WTC11 (cell line): ENCODE measurements at regions not wholly inside any gene's neighbourhood (a gene's known extent, or its start where the extent isn't known, plus 50 kb on each side); places are given as distances from the start of the nearest gene placed in this dataset.

Source experiments
- ATAC-seq: fragments of 200-7000 bp; cut with Tn5 transposase; 2 replicates; pipeline ENCODE4 v1.10.0; 2021; ENCODE audit warnings: mild to moderate bottlenecking, moderate library complexity
- CTCF ChIA-PET: fragments of 300-600 bp; sonication (Branson Sonifier 250); formaldehyde crosslinking; loops from one replicate; lab custom pipeline; 2021; ENCODE audit warnings: antibody characterized with exemption; lab: Charles Lee
- POLR2A ChIA-PET: fragments of 350-600 bp; sonication (Branson Sonifier 250); formaldehyde crosslinking; loops from one replicate; lab custom pipeline; 2021; ENCODE audit warnings: antibody characterized with exemption; lab: Charles Lee
- DNase-seq: peaks from one replicate; pipeline ENCODE4 v3.0.0; 2021; ENCODE audit warnings: low spot score
- H3K27ac Mint-ChIP-seq: 2 replicates; pipeline ENCODE4 v1.8.0; 2021; ENCODE audit warnings: mixed read lengths
- H3K27me3 Mint-ChIP-seq: 2 replicates; pipeline ENCODE4 v1.8.0; 2021; ENCODE audit warnings: low read depth, mild to moderate bottlenecking, moderate library complexity, mixed read lengths
- H3K36me3 Mint-ChIP-seq: 2 replicates; pipeline ENCODE4 v1.8.0; 2021; ENCODE audit warnings: mixed read lengths
- H3K4me1 Mint-ChIP-seq: 2 replicates; pipeline ENCODE4 v1.8.0; 2022; ENCODE audit warnings: mixed read lengths
- H3K4me3 Mint-ChIP-seq: 2 replicates; pipeline ENCODE4 v1.8.0; 2021; ENCODE audit warnings: mild to moderate bottlenecking, moderate library complexity, mixed read lengths
- H3K9me3 Mint-ChIP-seq: 2 replicates; pipeline ENCODE4 v1.8.0; 2021; ENCODE audit warnings: mixed read lengths
- ATF1 ChIP-seq: sonication (generic); formaldehyde crosslinking; IDR thresholded peaks from 2 replicates; pipeline ENCODE4 v1.8.1; 2023; ENCODE audit warnings: mild to moderate bottlenecking, moderate library complexity, missing genetic modification reagents
- CREM ChIP-seq: sonication (generic); formaldehyde crosslinking; IDR thresholded peaks from 2 replicates; pipeline ENCODE4 v1.8.1; 2022; ENCODE audit warnings: mild to moderate bottlenecking, missing genetic modification reagents, moderate library complexity
- ESRRA ChIP-seq: sonication (generic); formaldehyde crosslinking; IDR thresholded peaks from 2 replicates; pipeline ENCODE4 v1.8.1; 2022; ENCODE audit warnings: mild to moderate bottlenecking, missing genetic modification reagents, borderline replicate concordance
- GABPB1 ChIP-seq: sonication (generic); formaldehyde crosslinking; IDR thresholded peaks from 2 replicates; pipeline ENCODE4 v1.8.1; 2023; ENCODE audit warnings: mild to moderate bottlenecking, missing genetic modification reagents
- HMGA2 ChIP-seq: fragments of 250-450 bp; sonication (Bioruptor Pico); IDR thresholded peaks from 2 replicates; pipeline ENCODE4 v1.4.0; 2021; ENCODE audit warnings: mild to moderate bottlenecking, moderate library complexity
- JUN ChIP-seq: sonication (generic); formaldehyde crosslinking; IDR thresholded peaks from 2 replicates; pipeline ENCODE4 v1.8.0; 2023; ENCODE audit warnings: mild to moderate bottlenecking, missing genetic modification reagents
- NFE2L1 ChIP-seq: sonication (generic); formaldehyde crosslinking; IDR thresholded peaks from 2 replicates; pipeline ENCODE4 v1.8.1; 2023; ENCODE audit warnings: missing genetic modification reagents
- NFYB ChIP-seq: sonication (generic); formaldehyde crosslinking; conservative IDR thresholded peaks from 2 replicates; pipeline ENCODE4 v1.8.0; 2022; ENCODE audit warnings: low read depth, missing genetic modification reagents
- TEAD4 ChIP-seq: sonication (generic); formaldehyde crosslinking; IDR thresholded peaks from 2 replicates; pipeline ENCODE4 v1.8.0; 2022; ENCODE audit warnings: mild to moderate bottlenecking, missing genetic modification reagents
- ZBTB43 ChIP-seq: sonication (generic); formaldehyde crosslinking; IDR thresholded peaks from 2 replicates; pipeline ENCODE4 v1.8.1; 2023; ENCODE audit warnings: mild to moderate bottlenecking, missing genetic modification reagents
- ZNF219 ChIP-seq: sonication (generic); formaldehyde crosslinking; IDR thresholded peaks from 2 replicates; pipeline ENCODE4 v1.8.0; 2023; ENCODE audit warnings: missing genetic modification reagents, mild to moderate bottlenecking, borderline replicate concordance
- ZNF317 ChIP-seq: sonication (generic); formaldehyde crosslinking; IDR thresholded peaks from 2 replicates; pipeline ENCODE4 v1.8.1; 2023; ENCODE audit warnings: low read depth, mild to moderate bottlenecking, moderate library complexity, missing genetic modification reagents, borderline replicate concordance
- ZNF671 ChIP-seq: fragments of 250-450 bp; sonication (Bioruptor Pico); IDR thresholded peaks from 2 replicates; pipeline ENCODE4 v1.8.0; 2021; ENCODE audit warnings: mild to moderate bottlenecking
- TF ChIP-seq, protein P1 (sequence below): fragments of 250-450 bp; sonication (Bioruptor Pico); IDR thresholded peaks from 2 replicates; pipeline ENCODE4 v1.9.0; 2021; ENCODE audit warnings: mild to moderate bottlenecking
- TF ChIP-seq, protein P2 (sequence below): sonication (generic); formaldehyde crosslinking; conservative IDR thresholded peaks from 2 replicates; pipeline ENCODE4 v1.8.1; 2022; ENCODE audit warnings: mild to moderate bottlenecking, missing genetic modification reagents
- TF ChIP-seq, protein P3 (sequence below): sonication (generic); formaldehyde crosslinking; IDR thresholded peaks from 2 replicates; pipeline ENCODE4 v1.8.1; 2023; ENCODE audit warnings: mild to moderate bottlenecking, missing genetic modification reagents
- TF ChIP-seq, protein P4 (sequence below): fragments of 250-450 bp; sonication (Bioruptor Pico); conservative IDR thresholded peaks from 2 replicates; pipeline ENCODE4 v1.9.0; 2021; ENCODE audit warnings: mild to moderate bottlenecking

GRCh38 chr14:53591816-53592215, 364.8 kb downstream of the BMP4 start (continued):
- TF ChIP-seq ZBTB43 (CRISPR knock-in tag): no peak
- TF ChIP-seq, protein P1, sequence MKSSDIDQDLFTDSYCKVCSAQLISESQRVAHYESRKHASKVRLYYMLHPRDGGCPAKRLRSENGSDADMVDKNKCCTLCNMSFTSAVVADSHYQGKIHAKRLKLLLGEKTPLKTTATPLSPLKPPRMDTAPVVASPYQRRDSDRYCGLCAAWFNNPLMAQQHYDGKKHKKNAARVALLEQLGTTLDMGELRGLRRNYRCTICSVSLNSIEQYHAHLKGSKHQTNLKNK (CRISPR knock-in tag): no peak
- TF ChIP-seq, protein P2, sequence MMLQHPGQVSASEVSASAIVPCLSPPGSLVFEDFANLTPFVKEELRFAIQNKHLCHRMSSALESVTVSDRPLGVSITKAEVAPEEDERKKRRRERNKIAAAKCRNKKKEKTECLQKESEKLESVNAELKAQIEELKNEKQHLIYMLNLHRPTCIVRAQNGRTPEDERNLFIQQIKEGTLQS (CRISPR knock-in tag): no peak
- TF ChIP-seq, all 79 proteins: peak for 0

DNA sequence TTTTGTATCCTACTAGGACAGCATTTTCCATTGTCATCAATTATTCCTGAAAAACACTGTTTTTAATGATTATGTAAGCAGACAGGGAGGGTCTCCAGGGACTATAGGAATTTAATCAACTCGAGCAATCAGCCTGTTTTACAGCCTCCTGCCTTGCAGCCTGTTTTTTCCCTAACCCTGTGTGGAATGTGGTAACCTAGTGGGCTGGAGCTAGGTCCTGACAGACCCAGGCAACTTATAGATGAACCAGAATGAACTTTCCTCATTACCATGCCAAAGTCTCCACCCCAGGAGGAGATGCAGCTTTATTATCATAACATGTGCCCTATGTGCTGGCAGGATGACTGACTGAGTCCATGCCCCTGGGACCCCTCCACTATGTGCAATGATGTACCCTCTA, 375.1 kb downstream of the BMP4 start:
- peaks cover 23% of the 10 kb centered on the region for H3K4me1 Mint-ChIP-seq
- no peak for TF ChIP-seq NFYB (CRISPR knock-in tag)
- no peak for TF ChIP-seq TEAD4
- no peak for TF ChIP-seq GABPB1 (CRISPR knock-in tag)
- TF ChIP-seq HMGA2 (CRISPR knock-in tag): no peak
- TF ChIP-seq ZNF317 (CRISPR knock-in tag): no peak
- TF ChIP-seq JUN (CRISPR knock-in tag): no peak
- TF ChIP-seq, protein P3, sequence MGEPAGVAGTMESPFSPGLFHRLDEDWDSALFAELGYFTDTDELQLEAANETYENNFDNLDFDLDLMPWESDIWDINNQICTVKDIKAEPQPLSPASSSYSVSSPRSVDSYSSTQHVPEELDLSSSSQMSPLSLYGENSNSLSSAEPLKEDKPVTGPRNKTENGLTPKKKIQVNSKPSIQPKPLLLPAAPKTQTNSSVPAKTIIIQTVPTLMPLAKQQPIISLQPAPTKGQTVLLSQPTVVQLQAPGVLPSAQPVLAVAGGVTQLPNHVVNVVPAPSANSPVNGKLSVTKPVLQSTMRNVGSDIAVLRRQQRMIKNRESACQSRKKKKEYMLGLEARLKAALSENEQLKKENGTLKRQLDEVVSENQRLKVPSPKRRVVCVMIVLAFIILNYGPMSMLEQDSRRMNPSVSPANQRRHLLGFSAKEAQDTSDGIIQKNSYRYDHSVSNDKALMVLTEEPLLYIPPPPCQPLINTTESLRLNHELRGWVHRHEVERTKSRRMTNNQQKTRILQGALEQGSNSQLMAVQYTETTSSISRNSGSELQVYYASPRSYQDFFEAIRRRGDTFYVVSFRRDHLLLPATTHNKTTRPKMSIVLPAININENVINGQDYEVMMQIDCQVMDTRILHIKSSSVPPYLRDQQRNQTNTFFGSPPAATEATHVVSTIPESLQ (CRISPR knock-in tag): no peak
- no peak overlapping the region for H3K4me3 Mint-ChIP-seq
- ChIA-PET CTCF (interaction anchor here (0.6 to 1.0 kb wide), 2 partner anchors 732 to 767 kb away, joined by 3 read pairs; no protein-coding TSS in a partner anchor), POLR2A (no interaction called here)
- H3K36me3 Mint-ChIP-seq: peaks cover 9% of the 10 kb centered on the region
- ATAC-seq (peak; percentile 87), DNase-seq (no peak)
- H3K27ac Mint-ChIP-seq: 0 out of 2 replicates have a peak overlapping the region, but pooled peaks have one; percentile 31
- H3K27me3 Mint-ChIP-seq: no peaks in the 10 kb centered on the region; the same call in 1 of the 2 replicates
- H3K9me3 Mint-ChIP-seq: peaks cover 31% of the 10 kb centered on the region

GRCh38 chr14:53571641-53572328, 384.8 kb downstream of the BMP4 start:
- peaks cover 41% of the 10 kb centered on the region for H3K9me3 Mint-ChIP-seq
- peak overlapping the region; percentile 19; the same call in 1 of the 2 replicates for H3K27ac Mint-ChIP-seq
- peak; percentile 69 for ATAC-seq
- no peaks in the 10 kb centered on the region; the same call in 1 of the 2 replicates for H3K27me3 Mint-ChIP-seq
- ChIA-PET POLR2A (interaction anchor here (0.5 kb wide), 1 partner anchor 689 kb away, joined by 3 read pairs; no protein-coding TSS in a partner anchor), CTCF (interaction anchor here (0.8 to 1.8 kb wide), 4 partner anchors 32 to 777 kb away, joined by 3 to 4 read pairs (median 4); no protein-coding TSS in a partner anchor)
- peak; percentile 17 for DNase-seq
- TF ChIP-seq CREM (CRISPR knock-in tag) (no peak), ATF1 (no peak), ZNF671 (CRISPR knock-in tag) (no peak), NFE2L1 (CRISPR knock-in tag) (no peak), ESRRA (CRISPR knock-in tag) (no peak), ZNF219 (no peak)
- TF ChIP-seq, protein P4, sequence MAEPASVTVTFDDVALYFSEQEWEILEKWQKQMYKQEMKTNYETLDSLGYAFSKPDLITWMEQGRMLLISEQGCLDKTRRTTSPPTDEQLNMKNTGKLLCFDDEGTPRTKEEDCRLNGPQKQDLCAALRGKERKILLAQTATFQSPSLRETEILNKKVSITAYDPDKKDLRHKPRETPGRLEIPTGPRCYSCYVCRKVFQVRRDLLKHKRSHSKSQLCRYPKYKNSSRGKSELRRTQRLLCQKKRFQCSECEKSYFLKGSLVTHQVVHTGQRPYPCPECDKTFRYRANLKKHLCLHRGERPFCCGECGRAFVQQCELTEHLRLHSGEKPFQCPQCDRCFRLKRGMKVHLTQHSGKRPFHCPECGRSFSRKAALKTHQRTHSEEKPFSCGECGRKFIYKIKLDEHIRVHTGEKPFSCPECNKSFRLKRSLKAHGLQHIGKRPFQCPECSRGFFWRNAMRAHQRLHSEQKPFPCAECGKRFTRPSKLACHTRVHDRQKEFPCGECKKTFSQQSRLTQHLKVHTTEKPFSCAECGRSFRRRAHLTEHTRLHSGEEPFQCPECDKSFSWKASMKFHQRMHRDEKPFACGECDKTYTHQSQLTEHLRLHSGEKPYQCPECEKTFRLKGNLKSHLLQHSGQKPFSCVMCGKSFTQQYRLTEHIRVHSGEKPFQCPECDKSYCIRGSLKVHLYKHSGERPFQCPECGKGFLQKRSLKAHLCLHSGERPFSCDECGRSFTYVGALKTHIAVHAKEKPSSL (CRISPR knock-in tag): no peak
- H3K4me3 Mint-ChIP-seq: no peak overlapping the region
- H3K36me3 Mint-ChIP-seq: peaks cover 20% of the 10 kb centered on the region
- H3K4me1 Mint-ChIP-seq: peaks cover 34% of the 10 kb centered on the region
